ENCODE measurements at regions not wholly inside any gene's neighbourhood (a gene's known extent, or its start where the extent isn't known, plus 50 kb on each side); places are given as distances from the start of the nearest gene placed in this dataset.

GRCh38 chr3:182390421-182390820 is 402.9 kb upstream of the ATP11B start:
- Mint-ChIP-seq H3K27me3 (no peaks in the 10 kb centered on the region), H3K27ac (no peak overlapping the region), H3K36me3 (ENCODE audit: insufficient read depth) (no peaks in the 10 kb centered on the region), H3K4me3 (ENCODE audit: low read depth) (no peak overlapping the region), H3K9me3 (ENCODE audit: low read depth) (no peaks in the 10 kb centered on the region), H3K4me1 (ENCODE audit: low read depth) (peaks cover 9% of the 10 kb centered on the region)
- DNase-seq (ENCODE audit: low spot score, unreplicated experiment), result no peak
- TF ChIP-seq CTCF (IDR thresholded peaks at IDR 0.05; ENCODE audit: unreplicated experiment), result no peak

GRCh38 chr3:182392182-182392937 is 400.9 kb upstream of the ATP11B start:
- Mint-ChIP-seq H3K27me3 (no peaks in the 10 kb centered on the region), H3K9me3 (ENCODE audit: low read depth) (no peaks in the 10 kb centered on the region), H3K4me3 (ENCODE audit: low read depth) (no peak overlapping the region), H3K4me1 (ENCODE audit: low read depth) (peaks cover 9% of the 10 kb centered on the region), H3K27ac (no peak overlapping the region), H3K36me3 (ENCODE audit: insufficient read depth) (no peaks in the 10 kb centered on the region)
- TF ChIP-seq CTCF (IDR thresholded peaks at IDR 0.05; ENCODE audit: unreplicated experiment), result peak; percentile 11
- DNase-seq (ENCODE audit: low spot score, unreplicated experiment), result no peak

GRCh38 chr3:182393151-182393550 is 400.2 kb upstream of the ATP11B start:
- TF ChIP-seq CTCF (IDR thresholded peaks at IDR 0.05; ENCODE audit: unreplicated experiment), result no peak
- H3K27ac Mint-ChIP-seq, result no peak overlapping the region
- no peaks in the 10 kb centered on the region for H3K27me3 Mint-ChIP-seq
- no peak for DNase-seq (ENCODE audit: low spot score, unreplicated experiment)
- no peak overlapping the region for H3K4me3 Mint-ChIP-seq (ENCODE audit: low read depth)
- no peaks in the 10 kb centered on the region for H3K36me3 Mint-ChIP-seq (ENCODE audit: insufficient read depth)
- peaks cover 9% of the 10 kb centered on the region for H3K4me1 Mint-ChIP-seq (ENCODE audit: low read depth)
- no peaks in the 10 kb centered on the region for H3K9me3 Mint-ChIP-seq (ENCODE audit: low read depth)

- H3K27me3 Mint-ChIP-seq, result no peaks in the 10 kb centered on the region
- DNase-seq (ENCODE audit: low spot score, unreplicated experiment), result no peak
- no peak for TF ChIP-seq CTCF (IDR thresholded peaks at IDR 0.05; ENCODE audit: unreplicated experiment)
- H3K9me3 Mint-ChIP-seq (ENCODE audit: low read depth), result no peaks in the 10 kb centered on the region
- no peaks in the 10 kb centered on the region for H3K36me3 Mint-ChIP-seq (ENCODE audit: insufficient read depth)
- peaks cover 8% of the 10 kb centered on the region for H3K4me1 Mint-ChIP-seq (ENCODE audit: low read depth)
- H3K27ac Mint-ChIP-seq, result no peak overlapping the region
- no peak overlapping the region for H3K4me3 Mint-ChIP-seq (ENCODE audit: low read depth)
Observed at GRCh38 chr3:182393830-182394367, 399.4 kb upstream of the ATP11B start.

GRCh38 chr3:182397164-182397563 is 396.1 kb upstream of the ATP11B start:
- H3K36me3 Mint-ChIP-seq (ENCODE audit: insufficient read depth), result no peaks in the 10 kb centered on the region
- H3K27me3 Mint-ChIP-seq, result no peaks in the 10 kb centered on the region
- H3K4me1 Mint-ChIP-seq (ENCODE audit: low read depth), result peaks cover 4% of the 10 kb centered on the region
- no peaks in the 10 kb centered on the region for H3K9me3 Mint-ChIP-seq (ENCODE audit: low read depth)
- no peak for DNase-seq (ENCODE audit: low spot score, unreplicated experiment)
- no peak overlapping the region for H3K4me3 Mint-ChIP-seq (ENCODE audit: low read depth)
- no peak overlapping the region for H3K27ac Mint-ChIP-seq
- no peak for TF ChIP-seq CTCF (IDR thresholded peaks at IDR 0.05; ENCODE audit: unreplicated experiment)

All from progenitor cell of endocrine pancreas (in vitro differentiated cells).